ENCODE measurements at regions not wholly inside any gene's neighbourhood (a gene's known extent, or its start where the extent isn't known, plus 50 kb on each side); places are given as distances from the start of the nearest gene placed in this dataset.
"Not testable (repeated sequence)": the region's sequence is repeated elsewhere in the genome, so short reads cannot be mapped to it uniquely, and the experiment has no call there.

DNA sequence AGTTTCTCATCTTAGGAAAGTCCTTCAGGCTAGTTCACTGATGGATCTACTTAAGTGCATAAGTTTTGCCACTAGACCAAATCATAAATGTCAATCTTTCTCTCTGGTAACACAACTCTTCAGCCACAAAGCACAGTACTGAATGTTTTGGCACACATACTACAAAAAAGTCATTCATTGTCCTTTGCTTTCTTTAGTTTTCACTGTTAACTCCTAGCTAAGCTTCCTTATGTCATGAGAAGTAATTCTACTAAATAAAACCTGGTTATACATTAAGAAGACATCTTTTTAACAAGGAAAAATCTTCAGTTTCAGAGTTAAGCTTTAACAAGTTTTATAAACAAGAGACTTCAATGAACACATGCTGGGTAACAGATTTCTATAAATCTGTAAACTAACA is 379.2 kb upstream of the NFIA start:
- no peak for DNase-seq

DNA sequence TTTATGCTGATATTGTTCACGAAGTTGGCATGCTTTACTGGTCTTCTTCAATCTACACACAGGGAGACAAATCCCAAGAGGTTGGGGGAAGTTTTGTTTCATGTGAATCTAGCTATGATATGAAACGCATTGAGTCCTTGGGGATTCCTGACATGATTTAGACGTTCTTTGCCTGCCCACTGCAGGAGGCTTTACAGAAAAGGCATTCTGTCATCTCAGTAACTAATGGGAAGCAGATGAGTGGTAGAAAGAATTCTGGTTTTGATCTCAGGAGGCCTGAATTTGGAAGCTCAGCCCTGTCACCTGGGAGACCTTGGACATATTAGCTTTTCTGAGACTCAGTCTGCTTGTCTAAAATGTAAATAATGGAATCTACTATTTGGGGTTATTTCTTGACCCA is 383.0 kb upstream of the NFIA start:
- DNase-seq, result no peak

- no peak for DNase-seq
Observed at GRCh38 chr1:60697204-60697994, 385.0 kb upstream of the NFIA start.

GRCh38 chr1:60696512-60696911 is 385.8 kb upstream of the NFIA start:
- no peak for DNase-seq

DNA sequence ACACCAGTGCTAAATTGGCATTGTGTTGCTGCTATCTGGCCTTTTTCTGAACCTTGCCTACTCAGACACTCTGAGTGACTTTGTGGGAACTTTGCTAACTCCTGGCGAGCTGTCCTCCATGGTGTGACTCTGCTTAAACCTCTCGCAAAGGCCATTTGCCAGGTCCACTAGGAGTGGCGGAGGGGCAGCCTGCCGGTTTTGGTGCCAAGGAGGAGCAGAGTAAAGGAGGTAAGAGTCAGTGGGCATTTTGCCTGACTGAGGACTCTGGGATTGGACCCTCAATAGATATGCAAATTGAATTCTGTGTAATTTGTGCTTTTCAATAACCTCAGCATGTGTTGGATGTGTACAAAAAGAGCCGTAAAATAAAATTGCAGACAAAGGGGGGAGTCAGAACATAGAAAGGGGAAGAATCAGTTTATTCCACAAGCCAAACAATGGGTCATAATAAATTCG is 386.6 kb upstream of the NFIA start:
- DNase-seq, result no peak

DNA sequence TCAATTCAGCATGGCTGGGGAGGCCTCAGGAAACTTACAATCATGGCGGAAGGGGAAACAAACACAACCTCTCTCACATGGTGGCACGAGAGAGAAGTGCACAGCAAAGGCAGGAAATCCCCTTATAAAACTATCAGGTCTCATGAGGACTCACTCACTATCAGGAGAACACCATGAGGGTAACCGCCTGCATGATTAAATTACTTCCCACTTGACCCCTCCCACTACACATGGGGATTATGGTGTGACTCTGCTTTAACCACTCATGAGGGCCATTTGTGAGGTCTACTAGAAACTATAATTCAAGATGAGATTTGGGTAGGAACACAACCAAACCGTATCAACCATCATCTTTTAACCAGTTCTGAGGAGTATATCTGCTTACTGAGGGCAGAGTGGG is 387.4 kb upstream of the NFIA start:
- no peak for DNase-seq

DNA sequence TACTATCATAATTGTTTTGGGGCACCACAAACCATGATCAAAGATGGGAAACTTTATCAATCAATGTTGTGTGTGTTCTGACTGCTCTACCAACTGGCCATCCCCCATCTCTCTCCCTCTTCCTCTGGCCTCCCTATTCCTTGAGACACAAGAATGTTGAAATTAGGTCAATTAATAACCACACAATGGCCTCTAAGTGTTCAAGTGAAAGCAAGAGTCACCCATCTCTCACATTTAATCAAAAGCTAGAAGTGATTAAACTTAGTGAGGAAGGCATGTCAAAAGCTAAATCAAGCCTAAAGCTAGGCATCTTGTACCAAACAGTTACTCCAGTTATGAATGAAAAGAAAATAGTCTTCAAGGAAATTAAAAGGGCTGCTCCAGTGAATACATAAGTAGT is 390.3 kb upstream of the NFIA start:
- DNase-seq, result no peak

DNA sequence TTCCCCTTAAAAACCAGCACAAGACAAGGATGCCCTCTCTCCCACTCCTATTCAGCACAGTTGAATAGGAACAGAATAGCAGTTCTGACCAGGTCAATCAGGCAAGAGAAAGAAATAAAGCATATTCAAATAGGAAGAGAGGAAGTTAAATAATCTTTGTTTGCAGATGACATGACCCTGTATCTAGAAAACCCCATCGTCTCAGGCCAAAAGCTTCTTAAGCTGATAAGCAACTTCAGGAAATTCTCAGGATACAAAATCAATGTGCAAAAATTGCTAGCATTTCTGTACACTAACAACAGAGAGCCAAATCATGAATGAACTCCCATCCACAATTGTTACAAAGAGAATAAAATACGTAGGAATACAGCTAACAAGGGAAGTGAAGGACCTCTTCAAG is 394.1 kb upstream of the NFIA start:
- not testable (repeated sequence) for DNase-seq

GRCh38 chr1:60681095-60681860 is 401.1 kb upstream of the NFIA start:
- DNase-seq, result no peak

GRCh38 chr1:60679524-60680375 is 402.6 kb upstream of the NFIA start:
- no peak for DNase-seq

GRCh38 chr1:60678802-60679201 is 403.6 kb upstream of the NFIA start:
- DNase-seq, result no peak

GRCh38 chr1:60678391-60678790 is 404.0 kb upstream of the NFIA start:
- DNase-seq, result no peak

DNA sequence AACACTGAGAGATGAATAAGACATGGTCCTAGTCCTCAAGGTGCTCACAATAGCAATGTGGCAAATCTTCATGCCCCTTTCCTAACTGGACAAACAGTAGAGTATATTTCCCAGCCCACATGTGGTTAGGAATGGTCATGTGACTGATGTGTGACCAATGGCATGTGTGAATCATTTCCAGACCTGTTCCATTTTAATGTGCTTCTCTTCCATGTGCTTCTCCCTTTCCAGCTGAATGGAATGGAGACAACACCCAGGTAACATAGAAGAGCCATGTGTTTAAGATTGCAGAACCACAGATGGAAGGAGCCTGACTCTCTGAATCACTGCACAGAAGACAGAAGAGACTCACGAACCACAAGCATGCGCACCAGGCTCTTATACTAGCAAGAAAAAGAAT is 409.9 kb upstream of the NFIA start:
- DNase-seq, result no peak

DNA sequence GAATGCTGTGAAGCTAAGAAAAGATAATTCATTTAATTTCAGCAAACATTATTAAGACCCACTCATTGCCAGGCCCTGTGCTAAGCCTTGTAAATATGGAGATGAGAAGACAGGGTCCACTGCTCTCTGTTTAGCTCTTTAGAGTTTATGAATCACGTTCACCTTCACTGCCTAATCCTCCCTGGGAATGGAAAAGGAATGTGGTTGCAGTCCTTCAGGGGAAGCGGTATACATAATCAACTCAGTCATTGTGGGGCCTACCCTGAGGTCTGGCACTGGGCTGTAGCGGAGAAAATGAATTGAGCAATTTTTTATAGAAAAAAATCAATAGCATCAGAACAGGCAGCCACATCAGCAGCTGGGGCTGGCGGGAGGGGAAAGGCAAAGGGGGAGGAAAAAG is 412.1 kb upstream of the NFIA start:
- no peak for DNase-seq

GRCh38 chr1:60668585-60668984 is 413.8 kb upstream of the NFIA start:
- DNase-seq, result no peak

DNA sequence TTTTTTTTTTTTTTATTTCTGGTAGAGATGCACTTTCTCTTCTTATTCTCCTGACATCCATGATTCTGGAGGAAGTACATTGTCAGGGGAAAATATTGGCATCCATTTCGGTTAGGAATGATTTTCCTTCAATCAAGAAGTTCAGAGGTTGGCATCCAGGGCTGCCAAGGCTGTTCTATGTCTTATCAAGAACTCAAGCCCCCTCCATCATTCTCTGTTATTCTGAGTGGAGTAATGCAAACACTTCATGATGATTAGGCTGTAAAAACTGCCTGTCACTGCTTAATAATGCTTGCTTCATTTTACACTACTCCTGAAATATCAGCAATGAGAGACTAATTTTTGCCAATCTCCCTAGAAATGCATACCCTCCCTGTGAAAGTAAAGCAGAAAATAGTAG is 417.1 kb upstream of the NFIA start:
- no peak for DNase-seq

GRCh38 chr1:60664086-60664625 is 418.2 kb upstream of the NFIA start:
- DNase-seq, result no peak

- DNase-seq, result no peak
Observed at GRCh38 chr1:60662486-60663044, 419.8 kb upstream of the NFIA start.

- DNase-seq, result no peak
Observed at GRCh38 chr1:60657926-60658325, 424.4 kb upstream of the NFIA start.

DNA sequence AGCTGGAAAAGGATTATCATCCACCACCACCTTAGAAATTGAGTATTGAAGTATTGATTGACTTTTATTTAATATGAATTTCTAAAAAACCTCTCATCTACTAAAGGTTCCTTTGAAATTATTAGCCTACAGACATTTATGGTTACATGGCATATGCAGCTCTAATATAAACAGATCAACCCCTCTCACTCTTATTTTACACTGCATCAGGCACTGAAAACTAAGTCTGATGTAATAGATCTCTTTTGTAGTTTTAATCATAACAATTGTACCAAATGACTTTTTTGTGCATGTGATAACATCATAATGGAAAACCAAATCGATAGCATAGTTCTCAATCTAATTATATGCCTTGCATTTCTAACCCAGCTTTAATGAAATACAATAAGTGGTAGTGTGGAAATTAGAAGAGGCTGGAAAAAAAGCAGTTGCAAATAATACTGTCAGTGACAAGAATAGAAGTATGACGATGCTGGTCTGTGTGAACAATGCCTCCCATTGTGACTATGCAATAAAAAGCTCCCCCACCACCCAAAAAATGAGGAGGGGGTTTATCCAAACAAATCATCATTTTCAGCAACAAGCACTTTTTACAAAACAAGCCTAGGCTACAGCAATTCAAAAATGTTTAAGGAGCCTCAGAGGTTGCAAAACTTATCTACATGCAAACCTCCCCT is 426.5 kb upstream of the NFIA start:
- no peak for DNase-seq

DNA sequence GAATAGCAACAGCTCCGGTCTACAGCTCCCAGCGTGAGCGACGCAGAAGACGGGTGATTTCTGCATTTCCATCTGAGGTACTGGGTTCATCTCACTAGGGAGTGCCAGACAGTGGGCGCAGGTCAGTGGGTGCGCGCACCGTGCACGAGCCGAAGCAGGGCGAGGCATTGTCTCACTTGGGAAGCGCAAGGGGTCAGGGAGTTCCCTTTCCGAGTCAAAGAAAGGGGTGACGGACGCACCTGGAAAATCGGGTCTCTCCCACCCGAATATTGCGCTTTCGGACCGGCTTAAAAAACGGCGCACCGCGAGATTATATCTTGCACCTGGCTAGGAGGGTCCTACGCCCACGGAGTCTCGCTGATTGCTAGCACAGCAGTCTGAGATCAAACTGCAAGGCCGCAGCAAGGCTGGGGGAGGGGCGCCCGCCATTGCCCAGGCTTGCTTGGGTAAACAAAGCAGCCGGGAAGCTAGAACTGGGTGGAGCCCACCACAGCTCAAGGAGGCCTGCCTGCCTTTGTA is 442.3 kb upstream of the NFIA start:
- DNase-seq, result not testable (repeated sequence)

- DNase-seq, result no peak
Observed at GRCh38 chr1:60639287-60639686, 443.1 kb upstream of the NFIA start.
